Ramos (cell line): ENCODE measurements at regions not wholly inside any gene's neighbourhood (a gene's known extent, or its start where the extent isn't known, plus 50 kb on each side); places are given as distances from the start of the nearest gene placed in this dataset.

Experiments used
- in situ Hi-C: fragments of 300-500 bp; cut with MboI; formaldehyde crosslinking; loops from one replicate; pipeline ENCODE4 v1.14.3; 2022; ENCODE audit warnings: low sequenced_read_pairs; ENCODE audit not compliant: unreplicated experiment

DNA sequence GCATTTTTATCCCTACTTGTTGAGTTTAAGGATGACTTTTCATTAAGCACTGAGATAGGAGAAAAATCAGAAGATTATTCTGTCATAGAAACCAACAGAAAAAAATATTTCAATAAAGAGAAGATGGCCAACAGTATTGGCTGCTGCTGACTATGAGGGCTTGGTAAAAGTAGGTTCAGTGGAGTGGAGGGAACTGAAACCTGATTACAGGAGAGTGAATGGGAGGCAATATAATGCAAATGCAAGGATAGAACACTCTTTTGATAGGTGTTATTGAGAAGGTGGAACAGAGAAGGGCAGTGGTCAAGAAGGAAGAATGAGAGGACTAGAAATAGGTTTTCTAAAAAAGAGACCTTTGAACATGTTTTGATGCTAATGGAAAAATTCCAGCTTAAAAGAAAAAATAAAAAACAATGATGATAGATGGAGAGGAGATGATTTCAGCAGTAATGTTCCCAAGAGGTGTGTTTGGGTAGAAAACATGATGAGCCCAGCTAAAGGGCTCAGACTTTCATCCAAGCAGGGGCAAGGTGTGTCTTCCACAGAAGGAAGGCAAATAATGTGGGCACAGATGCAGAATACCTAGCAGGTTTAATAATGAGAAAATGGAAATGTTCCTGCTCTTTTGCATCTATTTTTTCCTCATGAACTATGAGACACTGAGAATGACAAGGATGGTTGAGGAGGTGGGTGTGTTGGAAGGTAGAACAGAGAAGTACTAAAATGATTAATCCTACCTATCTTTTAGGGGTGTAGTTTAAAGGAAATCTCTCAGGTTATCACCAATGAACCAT is 397.9 kb upstream of the GOLIM4 start:
- in situ Hi-C loops: no loop called here

DNA sequence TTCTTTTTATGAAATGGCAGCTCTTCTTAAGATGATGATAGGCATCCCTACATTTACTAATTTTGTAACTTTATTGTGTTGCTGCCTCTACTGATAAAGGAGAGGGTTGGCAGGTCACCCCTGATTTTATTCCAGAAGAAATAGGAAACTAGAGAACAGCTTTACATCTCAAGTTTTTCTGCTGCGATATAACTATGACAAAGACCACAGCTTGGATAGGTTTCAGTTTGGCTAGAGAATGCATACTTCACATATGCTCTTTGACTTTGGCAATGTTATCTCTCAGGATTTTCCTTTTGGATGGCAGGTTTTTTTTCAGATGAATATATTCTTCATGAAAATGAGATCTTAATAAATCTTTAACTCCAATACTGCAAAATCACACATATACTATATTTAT is 395.3 kb upstream of the GOLIM4 start:
- in situ Hi-C loops: no loop called here

DNA sequence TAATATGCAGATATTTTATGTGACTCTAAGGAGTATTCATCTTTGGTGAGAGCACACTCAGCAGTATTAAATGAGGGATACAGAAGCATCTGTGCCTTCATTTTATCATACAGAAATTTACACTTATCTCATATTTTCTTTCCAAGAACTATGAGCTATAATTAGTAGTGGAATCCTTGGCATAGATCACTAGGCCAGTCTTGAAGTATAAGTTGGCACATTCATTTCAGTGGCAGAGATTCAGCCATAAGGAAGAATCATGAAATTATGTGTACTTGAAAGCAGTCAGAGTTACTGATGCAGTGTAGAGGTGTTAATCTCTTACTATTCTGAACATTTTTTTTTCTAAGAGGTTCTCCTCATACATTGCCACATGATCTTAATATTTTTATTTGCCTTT is 393.6 kb upstream of the GOLIM4 start:
- in situ Hi-C loops: no loop called here

DNA sequence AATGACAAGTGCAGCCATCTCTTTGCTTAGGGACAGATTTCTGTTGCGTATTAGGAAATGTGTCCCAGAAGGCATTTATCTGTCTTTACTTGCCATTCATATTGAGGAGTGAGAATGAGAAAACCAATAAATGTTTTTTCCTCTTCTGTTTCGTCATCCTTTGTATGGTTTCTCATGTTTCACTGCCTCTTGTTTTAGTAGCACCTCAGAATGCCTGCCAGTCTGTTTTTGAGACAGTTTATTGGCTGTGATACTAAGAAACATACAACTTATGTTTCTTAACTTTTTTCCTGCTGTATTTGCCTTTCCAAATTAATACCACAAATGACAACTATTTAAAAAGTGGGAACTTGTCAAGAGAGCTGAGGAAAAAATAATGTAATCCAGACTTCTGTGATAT is 390.2 kb upstream of the GOLIM4 start:
- in situ Hi-C loops: no loop called here

DNA sequence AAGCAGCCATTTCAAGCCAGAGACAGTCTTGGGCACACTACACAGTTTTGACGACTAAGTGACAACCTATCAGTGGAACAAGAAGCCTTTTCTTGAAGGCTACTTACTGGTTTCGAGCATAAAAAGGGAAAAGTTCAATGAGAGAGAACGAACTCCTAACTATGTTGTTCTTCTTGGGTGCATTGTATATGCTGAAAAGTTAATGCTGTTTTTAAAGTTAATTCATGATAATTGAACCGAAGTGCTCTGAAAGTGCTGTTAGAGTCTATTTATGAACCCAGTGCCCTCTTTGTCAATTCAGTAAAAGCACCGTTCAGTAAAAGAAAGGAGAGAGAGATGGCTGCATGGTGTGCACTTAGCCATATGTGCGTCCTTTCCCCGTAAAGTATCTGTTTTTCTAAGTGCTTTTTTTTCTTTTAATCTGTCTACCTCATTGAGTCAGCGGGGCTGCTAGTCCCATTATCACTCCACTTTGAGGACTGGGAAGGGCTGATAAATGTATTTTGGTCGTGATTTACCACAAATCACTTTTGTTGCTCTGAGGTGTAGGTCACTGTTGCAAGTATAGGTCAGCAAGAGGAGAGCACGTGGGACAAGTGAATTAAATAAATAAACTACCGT is 380.7 kb upstream of the GOLIM4 start:
- in situ Hi-C loops: no loop called here

DNA sequence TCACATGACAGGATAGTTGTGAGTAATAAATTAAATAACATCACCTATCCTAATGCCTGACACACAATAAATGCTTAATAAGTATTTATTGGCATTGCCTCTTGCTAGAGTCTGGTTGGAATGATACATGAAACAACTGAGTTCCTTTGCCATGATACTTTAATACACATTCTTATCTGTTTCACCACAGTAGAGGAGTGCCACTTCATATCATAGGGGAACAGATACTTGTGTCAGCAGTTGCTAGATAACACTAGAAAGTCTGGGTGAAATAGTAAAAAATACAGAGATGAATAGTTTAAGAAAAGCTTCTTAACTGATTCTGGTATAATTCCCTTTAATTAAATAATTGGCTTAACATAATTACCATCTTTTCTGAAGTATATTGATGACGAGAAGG is 380.0 kb upstream of the GOLIM4 start:
- in situ Hi-C loops: no loop called here

DNA sequence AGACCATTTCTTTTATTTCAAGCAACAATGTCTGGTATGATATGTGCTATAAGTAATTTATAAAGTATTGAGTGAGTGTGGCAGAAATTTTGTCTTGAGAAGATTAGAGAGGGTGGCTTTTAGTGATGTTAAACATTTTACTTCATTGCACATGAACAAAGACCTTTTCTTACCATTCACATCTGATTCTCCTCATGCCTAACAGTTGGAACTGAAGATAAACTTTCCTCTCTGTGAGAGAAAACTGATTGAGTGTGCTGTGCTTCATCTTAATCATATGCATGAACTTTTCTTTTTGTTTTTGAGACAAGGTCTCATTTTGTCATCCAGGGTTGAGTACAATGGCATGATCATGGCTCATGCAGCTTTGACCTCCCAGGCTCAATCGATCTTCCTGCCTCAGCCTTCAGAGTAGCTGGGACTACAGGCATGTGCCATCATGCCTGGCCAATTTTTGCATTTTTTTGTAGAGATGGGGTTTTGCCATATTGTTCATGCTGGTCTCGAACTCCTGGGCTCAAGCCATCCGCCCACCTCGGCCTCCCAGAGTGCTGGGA is 377.7 kb upstream of the GOLIM4 start:
- in situ Hi-C loops: no loop called here

DNA sequence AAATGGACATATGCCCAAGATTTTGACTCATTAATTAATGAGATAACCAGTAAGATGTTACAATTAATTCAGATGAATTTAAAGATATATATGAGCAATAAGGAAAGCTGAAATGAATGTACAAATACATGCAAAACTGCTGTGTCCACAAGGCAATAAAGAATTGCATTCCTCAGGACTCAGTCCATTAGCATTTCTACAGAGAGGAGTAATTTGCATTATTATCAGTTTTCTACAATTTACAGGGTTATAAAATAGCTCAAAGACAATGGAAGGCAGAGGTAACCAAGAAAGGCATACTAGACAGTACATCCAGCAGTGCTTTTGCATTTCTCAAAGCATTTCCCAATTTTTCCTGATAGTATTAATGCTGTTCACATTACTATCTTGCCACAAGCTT is 377.1 kb upstream of the GOLIM4 start:
- in situ Hi-C loops: no loop called here

DNA sequence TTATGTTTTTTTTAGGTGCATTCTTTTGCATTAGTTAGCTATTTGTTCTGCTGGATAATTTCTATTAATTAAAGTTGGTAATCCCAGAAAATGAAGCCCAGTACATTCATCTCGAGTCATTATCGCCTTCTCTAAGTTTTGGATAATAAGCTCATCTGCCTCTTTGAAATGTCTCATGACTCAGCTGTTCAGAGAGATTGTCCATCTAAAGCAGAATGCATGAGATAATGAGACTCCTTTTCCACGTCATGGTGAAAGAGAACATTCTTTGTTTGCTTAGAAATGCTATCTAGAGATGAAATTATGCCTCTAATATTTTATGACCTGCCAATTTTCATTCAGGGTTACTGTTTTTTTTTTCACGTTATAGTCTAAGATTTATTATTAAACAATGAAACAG is 374.7 kb upstream of the GOLIM4 start:
- in situ Hi-C loops: no loop called here

DNA sequence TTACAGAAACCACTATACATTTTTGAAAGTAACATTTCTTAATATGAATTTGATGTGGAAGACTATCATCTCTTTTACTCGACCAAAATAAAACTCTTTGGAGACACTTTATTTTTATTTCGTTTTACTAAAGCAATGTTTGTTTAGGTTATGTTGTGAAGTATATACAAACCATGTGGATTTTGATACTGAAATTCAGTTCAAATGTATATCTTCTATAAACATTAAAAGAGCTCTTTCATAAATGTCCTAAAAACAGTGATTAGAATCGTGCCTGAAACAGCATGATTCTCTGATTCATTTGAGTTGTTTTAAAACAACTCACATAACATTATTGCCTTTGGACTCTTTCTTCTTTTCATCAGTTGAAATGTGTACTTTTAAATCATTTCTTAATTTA is 373.7 kb upstream of the GOLIM4 start:
- in situ Hi-C loops: no loop called here

DNA sequence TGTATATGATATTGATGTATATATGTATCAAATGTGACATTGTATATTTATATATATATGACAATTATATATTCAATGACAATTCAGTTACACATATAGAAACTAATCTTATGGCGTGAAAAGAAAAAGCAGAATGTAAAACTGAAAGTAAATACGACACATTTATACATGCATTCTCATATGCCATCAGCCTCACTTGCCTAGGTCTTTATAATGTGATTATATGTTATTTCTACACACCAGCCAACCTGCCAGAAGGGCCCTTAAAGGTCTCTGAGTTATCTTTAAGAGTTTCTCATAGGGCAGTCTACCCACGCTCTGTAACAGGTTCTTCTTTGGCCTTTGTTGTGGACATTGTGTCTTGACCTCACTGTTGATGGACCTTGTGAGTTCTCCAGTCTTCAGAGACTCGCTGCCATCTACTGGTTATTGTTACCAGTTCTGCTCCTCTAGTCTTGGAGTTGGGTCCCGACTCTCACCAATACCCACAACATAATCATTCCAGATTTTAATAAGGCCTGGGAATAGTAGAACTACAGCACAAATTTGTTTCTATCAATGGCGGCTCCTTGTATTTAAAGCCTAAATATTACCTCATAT is 371.5 kb upstream of the GOLIM4 start:
- in situ Hi-C loops: no loop called here

DNA sequence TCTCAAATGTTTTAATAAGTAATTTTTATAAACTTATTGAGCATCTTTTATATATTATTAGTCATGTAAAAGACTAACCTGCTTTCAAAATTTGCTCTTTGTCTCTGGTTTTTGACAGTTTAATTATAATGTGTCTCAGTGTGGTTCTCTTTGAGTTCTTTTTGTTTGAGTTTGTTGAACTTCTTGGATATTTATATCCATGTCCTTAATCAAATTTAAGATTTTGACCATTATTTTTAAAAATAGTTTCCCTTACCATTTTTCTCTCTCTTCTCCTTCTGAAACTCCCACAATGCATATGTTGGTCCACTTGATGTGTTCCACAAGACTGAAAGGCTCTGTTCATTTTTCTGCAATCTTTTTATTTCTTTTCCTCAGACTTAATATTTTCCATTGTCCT is 366.1 kb upstream of the GOLIM4 start:
- in situ Hi-C loops: no loop called here

DNA sequence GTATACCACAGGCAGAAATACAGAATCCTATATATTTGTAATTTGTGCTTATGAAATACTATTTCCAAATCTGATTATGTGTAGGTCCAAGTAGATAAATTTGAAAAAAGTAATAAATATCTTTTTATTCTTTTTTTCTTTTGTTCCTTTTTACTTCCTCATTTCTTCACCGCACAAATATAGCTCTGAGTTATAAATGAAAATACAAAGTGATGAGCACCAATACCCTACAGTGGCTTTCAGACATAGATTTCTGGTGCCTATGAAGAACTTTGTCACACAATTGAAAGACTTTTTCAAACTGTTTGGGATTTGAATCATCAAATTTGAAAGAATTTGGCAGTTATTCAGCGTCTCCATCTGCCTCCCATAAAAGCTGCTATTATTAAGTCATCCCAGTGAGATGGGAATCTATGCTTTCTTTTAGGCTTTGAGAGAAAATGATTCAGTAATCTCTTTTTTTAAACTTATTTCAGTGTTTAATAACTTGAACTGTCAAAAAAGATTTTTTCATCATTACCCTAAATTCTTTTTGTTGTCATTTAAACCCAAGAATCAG is 363.6 kb upstream of the GOLIM4 start:
- in situ Hi-C loops: no loop called here

DNA sequence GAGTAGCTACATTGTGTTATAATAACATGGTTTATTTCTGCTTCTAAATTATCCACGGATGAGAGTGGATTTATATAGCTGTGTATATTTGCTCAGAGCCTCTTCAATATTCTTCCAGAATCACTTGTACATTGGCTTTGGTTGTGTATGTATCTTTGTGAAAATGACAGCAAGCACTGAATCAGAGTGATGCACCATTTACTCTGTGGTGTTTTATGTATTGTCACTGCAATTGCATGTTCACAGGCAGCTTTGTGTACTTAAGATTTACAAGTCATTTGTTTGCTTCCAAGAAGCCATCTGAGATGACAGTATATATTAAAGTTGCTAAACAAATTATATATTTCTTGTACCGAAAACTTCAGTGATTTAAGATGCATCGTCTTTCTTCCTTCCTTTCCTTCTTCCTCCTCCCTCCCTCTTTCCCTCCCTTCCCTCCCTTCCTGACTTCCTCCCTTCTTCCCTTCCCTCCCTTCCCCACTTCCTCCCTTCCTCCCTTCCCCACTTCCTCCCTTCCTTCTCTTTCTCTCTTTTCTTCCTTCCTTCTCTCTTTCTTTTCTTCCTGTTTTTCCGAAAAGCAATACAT is 362.3 kb upstream of the GOLIM4 start:
- in situ Hi-C loops: no loop called here

DNA sequence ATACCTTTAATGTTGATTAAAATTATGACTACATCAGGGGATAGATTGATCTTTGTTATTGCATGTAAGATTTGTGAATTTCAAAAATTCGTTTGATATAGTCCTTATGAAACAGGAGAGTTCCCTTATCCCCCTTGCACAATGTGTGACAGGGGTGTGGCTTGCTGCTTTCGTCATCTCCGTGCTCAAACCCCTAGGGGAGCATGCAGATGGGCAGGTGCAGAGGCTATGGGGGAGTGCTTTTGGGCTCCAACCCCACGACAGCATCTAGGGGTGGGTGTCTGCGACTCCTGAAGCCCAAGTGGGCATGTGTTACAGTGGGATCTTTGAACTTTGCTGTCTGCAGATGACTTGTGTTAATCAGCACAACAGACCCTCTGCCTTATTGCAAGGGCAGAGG is 360.1 kb upstream of the GOLIM4 start:
- in situ Hi-C loops: no loop called here

DNA sequence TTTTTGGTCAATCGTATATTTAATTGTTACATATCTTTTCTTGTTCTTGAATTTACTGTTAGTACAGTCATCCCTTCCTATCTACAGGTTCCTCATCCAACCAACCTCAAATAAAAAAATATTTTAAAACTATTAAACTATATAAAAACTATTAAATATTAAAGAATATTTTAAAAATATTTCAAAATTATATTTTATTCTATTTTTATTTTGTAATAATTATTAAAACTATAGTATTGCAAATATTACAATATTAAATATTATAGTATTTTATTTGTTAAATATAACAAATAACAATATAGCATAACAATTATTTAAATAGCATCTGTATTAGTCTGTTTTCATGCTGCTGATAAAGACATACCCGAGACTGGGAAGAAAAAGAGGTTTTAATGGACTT is 357.9 kb upstream of the GOLIM4 start:
- in situ Hi-C loops: no loop called here

DNA sequence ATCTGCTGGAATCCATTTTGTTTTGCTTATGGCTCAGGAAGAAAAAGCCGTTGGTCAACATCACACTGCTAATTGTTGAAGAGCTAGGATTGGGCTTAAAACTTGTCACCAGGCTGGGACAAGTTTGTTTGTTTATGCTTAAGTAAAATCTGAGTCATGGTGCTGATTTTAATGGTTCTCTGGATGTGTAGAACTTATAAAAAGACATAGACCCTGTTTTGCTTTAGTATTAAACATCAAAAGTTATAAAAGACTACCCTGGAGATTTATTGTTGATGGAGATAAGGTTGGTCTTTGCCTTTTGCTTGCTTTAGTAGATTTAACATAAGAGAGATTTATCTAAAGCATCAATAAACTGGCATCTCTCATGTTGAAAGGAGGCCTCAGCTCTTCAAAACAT is 348.2 kb upstream of the GOLIM4 start:
- in situ Hi-C loops: no loop called here

DNA sequence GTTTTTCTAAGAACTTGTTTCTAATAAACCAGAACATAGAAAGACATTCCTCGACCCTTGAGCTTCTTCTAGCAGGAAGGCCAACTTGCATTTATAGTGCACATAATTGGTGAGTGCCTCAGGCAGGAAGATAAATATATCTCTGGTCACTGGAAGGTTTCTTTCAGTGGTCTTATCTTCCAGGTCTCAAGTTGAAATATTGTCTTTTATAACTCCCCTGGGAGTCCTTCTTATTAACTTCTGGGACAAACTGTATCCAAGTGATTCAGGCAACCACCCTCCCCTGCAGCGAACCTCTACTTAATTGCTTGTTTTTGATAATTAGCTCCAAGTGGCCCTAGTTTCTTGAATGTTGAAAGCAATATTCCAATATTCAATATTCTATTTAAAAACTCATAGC is 346.8 kb upstream of the GOLIM4 start:
- in situ Hi-C loops: no loop called here

DNA sequence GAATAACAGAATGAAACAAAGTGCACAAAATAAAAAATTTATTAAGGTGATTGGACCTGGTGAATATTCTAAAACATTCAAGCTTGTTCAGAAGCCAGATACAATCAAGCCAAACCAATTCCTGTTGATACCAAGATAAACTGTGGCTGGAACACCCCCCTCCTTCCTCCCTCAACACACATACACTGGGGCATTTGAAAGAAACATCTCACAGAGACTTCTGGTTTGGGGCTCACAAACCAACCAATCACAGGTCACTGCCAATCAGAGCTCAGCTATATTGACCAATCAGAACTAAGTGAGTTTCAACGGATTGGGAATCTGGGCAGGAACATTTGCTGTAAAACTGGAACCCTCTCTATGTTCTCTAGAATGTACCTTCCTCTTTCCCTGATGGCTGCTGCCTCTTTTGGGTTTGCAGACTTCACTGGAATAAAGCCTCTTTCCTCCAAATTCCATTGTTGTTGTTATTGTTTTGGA is 340.6 kb upstream of the GOLIM4 start:
- in situ Hi-C loops: no loop called here

DNA sequence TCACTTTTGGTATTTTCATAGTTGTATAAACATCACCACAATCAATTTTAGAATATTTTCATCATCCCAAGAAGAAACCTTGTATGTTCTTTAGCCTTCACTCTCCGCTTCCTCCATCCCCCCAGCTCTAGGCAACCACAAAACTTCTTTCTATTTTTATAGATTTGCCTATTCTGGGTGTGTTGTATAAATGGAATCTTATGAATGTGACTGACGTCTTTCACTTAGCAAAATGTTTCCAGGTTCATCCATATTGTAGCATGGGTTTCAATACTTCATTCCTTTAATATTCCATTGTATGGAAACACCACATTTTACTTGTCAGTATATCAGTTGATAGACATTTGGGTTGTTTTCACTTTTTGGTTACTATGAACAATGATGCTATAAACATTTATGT is 335.8 kb upstream of the GOLIM4 start:
- in situ Hi-C loops: no loop called here
